Lower leg skin (tissue), 3 donors: ENCODE measurements at regions not wholly inside any gene's neighbourhood (a gene's known extent, or its start where the extent isn't known, plus 50 kb on each side); places are given as distances from the start of the nearest gene placed in this dataset.

ENCODE experiments used
- CTCF ChIP-seq, 3 donors: fragments of 450-650 bp; IDR thresholded peaks; one replicate each; pipeline ENCODE4 v1.5.1; 2016; ENCODE audit warnings: antibody characterized with exemption in 3 of 3, mild to moderate bottlenecking in 3 of 3, moderate library complexity in 2 of 3
- POLR2A ChIP-seq, 2 donors: fragments of 450-650 bp; IDR thresholded peaks; one replicate each; pipeline ENCODE4 v1.6.1; 2016 to 2017; ENCODE audit warnings: antibody characterized with exemption in 2 of 2, mild to moderate bottlenecking in 1 of 2, moderate library complexity in 1 of 2

- TF ChIP-seq CTCF (IDR thresholded peaks at IDR 0.05) (no peak), POLR2A (IDR thresholded peaks at IDR 0.05) (no peak)
These were observed 110.6 kb downstream of the LIG4 start for GRCh38 chr13:108104736-108105135.
